WERI-Rb-1 (cell line): ENCODE measurements at regions not wholly inside any gene's neighbourhood (a gene's known extent, or its start where the extent isn't known, plus 50 kb on each side); places are given as distances from the start of the nearest gene placed in this dataset.
A peak's percentile ranks its signal among the peaks of the same experiment; 100 is the strongest.

ENCODE experiments used
- DNase-seq: peaks from one replicate; pipeline ENCODE4 v3.0.0-alpha.2; 2020
- H3K27ac ChIP-seq: fragments of 250-450 bp; sonication (Bioruptor Pico); 2 replicates; pipeline ENCODE4 v1.5.1; 2020; ENCODE audit warnings: mild to moderate bottlenecking, moderate library complexity
- H3K27me3 ChIP-seq: fragments of 250-450 bp; sonication (Bioruptor Pico); 2 replicates; pipeline ENCODE4 v1.5.1; 2021; ENCODE audit warnings: mild to moderate bottlenecking, low read depth, moderate library complexity; ENCODE audit not compliant: insufficient read depth, severe bottlenecking
- H3K36me3 ChIP-seq: fragments of 250-450 bp; sonication (Bioruptor Pico); 2 replicates; pipeline ENCODE4 v1.5.1; 2020; ENCODE audit warnings: mild to moderate bottlenecking, moderate library complexity
- H3K4me3 ChIP-seq: 2 replicates; pipeline ENCODE4 v1.5.1; 2011; ENCODE audit warnings: low read depth, mild to moderate bottlenecking, control low read depth, low read length
- H3K9me3 ChIP-seq: fragments of 250-450 bp; sonication (Bioruptor Pico); 2 replicates; pipeline ENCODE4 v1.5.1; 2021; ENCODE audit warnings: mild to moderate bottlenecking, moderate library complexity; ENCODE audit not compliant: severe bottlenecking
- CTCF ChIP-seq: IDR thresholded peaks from 2 replicates; pipeline ENCODE4 v1.5.1; 2011; ENCODE audit warnings: low read depth, mild to moderate bottlenecking, control low read depth, inconsistent platforms, low read length

- Histone ChIP-seq H3K27me3 (peaks cover 27% of the 10 kb centered on the region), H3K9me3 (no peaks in the 10 kb centered on the region), H3K27ac (no peak overlapping the region), H3K36me3 (no peaks in the 10 kb centered on the region), H3K4me3 (no peak overlapping the region)
- no peak for DNase-seq
- TF ChIP-seq CTCF, result no peak
Observed at GRCh38 chr7:41219276-41219675, 483.6 kb downstream of the INHBA start.

GRCh38 chr7:41217306-41217705 lies 485.6 kb downstream of the INHBA start:
- Histone ChIP-seq H3K27me3 (peaks cover 35% of the 10 kb centered on the region), H3K9me3 (no peaks in the 10 kb centered on the region), H3K27ac (no peak overlapping the region), H3K36me3 (no peaks in the 10 kb centered on the region), H3K4me3 (no peak overlapping the region)
- DNase-seq, result no peak
- no peak for TF ChIP-seq CTCF

- TF ChIP-seq CTCF, result 0 out of 2 replicates have a peak, but pooled peaks have one; percentile 7
- Histone ChIP-seq H3K27ac (no peak overlapping the region), H3K36me3 (no peaks in the 10 kb centered on the region), H3K4me3 (no peak overlapping the region), H3K9me3 (no peaks in the 10 kb centered on the region), H3K27me3 (peaks cover 17% of the 10 kb centered on the region)
- no peak for DNase-seq
Observed at GRCh38 chr7:41207141-41207540, 495.7 kb downstream of the INHBA start.

GRCh38 chr7:41206267-41206666 lies 496.6 kb downstream of the INHBA start:
- TF ChIP-seq CTCF, result no peak
- no peak overlapping the region for H3K27ac ChIP-seq
- H3K36me3 ChIP-seq, result no peaks in the 10 kb centered on the region
- H3K27me3 ChIP-seq, result peaks cover 17% of the 10 kb centered on the region
- DNase-seq, result no peak
- H3K4me3 ChIP-seq, result no peak overlapping the region
- H3K9me3 ChIP-seq, result no peaks in the 10 kb centered on the region

- TF ChIP-seq CTCF, result no peak
- Histone ChIP-seq H3K36me3 (no peaks in the 10 kb centered on the region), H3K9me3 (no peaks in the 10 kb centered on the region), H3K27ac (no peak overlapping the region), H3K27me3 (peaks cover 17% of the 10 kb centered on the region), H3K4me3 (no peak overlapping the region)
- DNase-seq, result no peak
Observed at GRCh38 chr7:41205600-41205999, 497.3 kb downstream of the INHBA start.

GRCh38 chr7:41203542-41203941 lies 499.3 kb downstream of the INHBA start:
- TF ChIP-seq CTCF, result no peak
- H3K9me3 ChIP-seq, result no peaks in the 10 kb centered on the region
- no peak overlapping the region for H3K4me3 ChIP-seq
- no peak overlapping the region for H3K27ac ChIP-seq
- H3K36me3 ChIP-seq, result no peaks in the 10 kb centered on the region
- no peak for DNase-seq
- peaks cover 12% of the 10 kb centered on the region for H3K27me3 ChIP-seq
